KG1 (cell line): ENCODE measurements at regions not wholly inside any gene's neighbourhood (a gene's known extent, or its start where the extent isn't known, plus 50 kb on each side); places are given as distances from the start of the nearest gene placed in this dataset.

ENCODE experiments used
- DNase-seq: peaks from one replicate; lab custom pipeline; 2025; lab: John Stamatoyannopoulos, UW

- DNase-seq = no peak
Observed at GRCh38 chr1:184322253-184322652, 64.6 kb upstream of the C1orf21 start.

- no peak for DNase-seq
Observed at GRCh38 chr1:184324972-184325371, 61.9 kb upstream of the C1orf21 start.

- no peak for DNase-seq
Observed at GRCh38 chr1:184326278-184326677, 60.6 kb upstream of the C1orf21 start.

- DNase-seq = no peak
Observed at GRCh38 chr1:184329245-184329953, 57.4 kb upstream of the C1orf21 start.

GRCh38 chr1:184329962-184330868 lies 56.6 kb upstream of the C1orf21 start:
- no peak for DNase-seq

- no peak for DNase-seq
Observed at GRCh38 chr1:184330875-184331274, 56.0 kb upstream of the C1orf21 start.
